Dermis blood vessel endothelial cell (primary cell): ENCODE measurements at regions not wholly inside any gene's neighbourhood (a gene's known extent, or its start where the extent isn't known, plus 50 kb on each side); places are given as distances from the start of the nearest gene placed in this dataset.

ENCODE experiments used
- DNase-seq: peaks from one replicate; pipeline ENCODE4 v3.0.0; 2010

DNA sequence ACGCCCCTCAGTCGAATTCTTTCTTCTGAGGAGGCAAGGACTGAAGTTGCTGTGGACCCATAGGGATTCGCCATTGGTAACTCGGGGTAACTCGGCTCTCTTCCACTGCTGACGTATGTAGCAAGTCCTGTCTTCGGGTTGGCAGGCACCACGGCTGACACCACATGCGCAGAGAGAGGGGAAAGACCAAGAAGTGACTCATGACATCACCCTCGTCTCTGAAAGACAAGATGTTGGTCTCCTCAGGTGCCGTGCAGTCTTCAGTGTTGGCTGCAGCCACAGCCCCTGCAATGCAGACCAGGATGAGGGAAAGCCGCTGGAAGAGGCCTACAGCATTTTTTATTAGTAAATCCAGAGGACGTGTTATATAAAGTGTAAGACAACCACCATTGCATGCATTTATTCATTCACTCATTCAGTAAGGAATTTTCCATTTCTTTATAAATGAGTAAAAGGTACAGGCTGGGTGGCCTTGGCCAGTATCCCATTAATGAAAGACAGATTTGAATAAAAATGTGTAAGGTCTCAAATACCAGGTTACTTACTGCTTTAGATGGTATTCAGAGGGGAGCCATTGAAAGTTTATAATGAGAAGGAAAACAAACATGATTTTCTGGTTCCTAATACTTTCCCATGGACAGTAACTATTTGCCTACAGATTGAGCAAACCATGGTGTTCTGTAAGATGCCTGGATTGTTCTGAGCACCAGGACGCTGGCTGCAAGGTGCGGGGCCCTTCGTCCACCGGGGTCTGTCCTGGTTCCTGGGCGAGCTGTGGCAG is 50.7 kb upstream of the IRF2BP2 start:
- DNase-seq, result no peak
